GM20000 (cell line): ENCODE measurements at regions not wholly inside any gene's neighbourhood (a gene's known extent, or its start where the extent isn't known, plus 50 kb on each side); places are given as distances from the start of the nearest gene placed in this dataset.

Source experiments
- DNase-seq: peaks from one replicate; pipeline ENCODE4 v3.0.0; 2012; ENCODE audit warnings: low spot score
- TF ChIP-seq, protein P1 (sequence below): IDR thresholded peaks from 2 replicates; pipeline ENCODE4 v1.5.1; 2012; ENCODE audit warnings: mild to moderate bottlenecking, control low read depth; ENCODE audit errors: extremely low read depth, missing control alignments

DNA sequence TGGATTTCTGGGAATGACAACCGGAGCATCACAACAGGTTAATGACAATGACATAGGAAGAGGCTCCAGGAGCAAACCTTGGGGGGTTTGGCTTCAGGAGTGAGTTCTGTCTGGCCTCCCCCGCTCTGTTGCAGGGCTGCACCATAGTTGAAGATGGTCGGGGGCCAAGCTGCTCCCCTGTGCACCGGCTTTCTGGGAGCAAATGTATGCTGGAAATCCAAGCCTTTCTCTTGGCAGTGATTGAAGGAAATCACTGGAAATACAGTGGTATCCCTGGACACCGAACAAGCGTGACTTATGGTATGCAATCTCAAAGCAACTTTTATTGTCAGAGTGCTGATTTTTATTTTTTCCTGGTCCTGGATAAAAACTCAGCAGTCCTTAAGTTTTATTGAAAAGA, 251.9 kb upstream of the ZNF32 start:
- TF ChIP-seq, protein P1, sequence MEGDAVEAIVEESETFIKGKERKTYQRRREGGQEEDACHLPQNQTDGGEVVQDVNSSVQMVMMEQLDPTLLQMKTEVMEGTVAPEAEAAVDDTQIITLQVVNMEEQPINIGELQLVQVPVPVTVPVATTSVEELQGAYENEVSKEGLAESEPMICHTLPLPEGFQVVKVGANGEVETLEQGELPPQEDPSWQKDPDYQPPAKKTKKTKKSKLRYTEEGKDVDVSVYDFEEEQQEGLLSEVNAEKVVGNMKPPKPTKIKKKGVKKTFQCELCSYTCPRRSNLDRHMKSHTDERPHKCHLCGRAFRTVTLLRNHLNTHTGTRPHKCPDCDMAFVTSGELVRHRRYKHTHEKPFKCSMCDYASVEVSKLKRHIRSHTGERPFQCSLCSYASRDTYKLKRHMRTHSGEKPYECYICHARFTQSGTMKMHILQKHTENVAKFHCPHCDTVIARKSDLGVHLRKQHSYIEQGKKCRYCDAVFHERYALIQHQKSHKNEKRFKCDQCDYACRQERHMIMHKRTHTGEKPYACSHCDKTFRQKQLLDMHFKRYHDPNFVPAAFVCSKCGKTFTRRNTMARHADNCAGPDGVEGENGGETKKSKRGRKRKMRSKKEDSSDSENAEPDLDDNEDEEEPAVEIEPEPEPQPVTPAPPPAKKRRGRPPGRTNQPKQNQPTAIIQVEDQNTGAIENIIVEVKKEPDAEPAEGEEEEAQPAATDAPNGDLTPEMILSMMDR, result no peak
- no peak for DNase-seq

DNA sequence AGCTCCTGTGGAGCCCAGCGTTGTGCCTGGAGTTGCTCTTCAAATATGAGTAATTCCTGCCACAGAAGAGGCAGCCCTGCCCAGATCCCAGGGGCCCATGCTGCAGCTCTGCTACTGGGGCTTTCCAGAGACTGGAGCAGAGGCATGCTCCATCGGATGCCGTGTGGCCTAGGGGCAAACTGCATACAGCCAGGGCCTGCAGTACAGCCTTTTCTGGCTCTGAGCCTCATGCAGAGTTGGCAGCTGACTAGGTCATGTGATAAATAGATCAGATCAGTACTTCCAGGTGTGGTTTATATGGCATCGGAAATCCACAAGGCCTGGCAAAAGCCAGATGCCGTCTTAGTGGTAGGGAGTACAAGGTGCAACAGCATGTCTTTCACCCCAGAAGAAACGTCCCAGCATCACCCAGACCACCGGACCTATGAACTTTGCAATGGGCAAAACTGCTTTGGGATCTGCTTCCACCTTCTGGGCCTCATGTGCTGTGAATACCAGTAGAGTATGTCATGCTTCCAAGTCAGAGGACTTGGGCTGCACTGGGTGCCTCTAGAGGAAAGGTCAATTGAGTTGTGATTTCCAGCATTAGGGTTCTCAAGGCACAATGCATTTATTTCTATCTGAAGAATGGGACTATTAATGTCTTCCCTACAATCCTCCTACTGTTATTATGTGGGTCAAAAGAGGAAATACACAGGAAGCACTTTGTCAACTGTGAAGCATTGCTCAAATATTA, 250.7 kb upstream of the ZNF32 start:
- DNase-seq, result no peak

DNA sequence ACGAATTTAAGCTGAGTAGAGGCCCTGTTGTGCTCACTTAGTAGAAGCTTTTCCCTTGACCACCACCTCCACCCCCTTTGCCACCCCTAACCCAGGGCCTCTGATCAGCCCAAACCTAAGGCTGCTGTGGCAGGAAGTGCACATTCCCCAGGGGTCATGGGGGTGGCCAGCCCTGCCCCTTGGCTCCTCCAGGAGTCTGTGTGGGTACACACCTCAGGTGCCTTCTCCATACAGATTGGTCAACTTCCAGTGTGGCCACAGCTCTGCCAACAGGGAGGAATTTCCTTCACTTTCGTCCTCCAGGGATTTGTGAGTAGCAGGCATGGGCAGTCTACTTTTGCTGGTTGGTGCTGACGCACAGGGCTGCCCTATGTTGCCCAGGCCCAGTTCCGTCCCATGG, 249.9 kb upstream of the ZNF32 start:
- TF ChIP-seq, protein P1, result no peak

More for the DNA sequence above, 250.7 kb upstream of the ZNF32 start:
- TF ChIP-seq, protein P1, result no peak

DNA sequence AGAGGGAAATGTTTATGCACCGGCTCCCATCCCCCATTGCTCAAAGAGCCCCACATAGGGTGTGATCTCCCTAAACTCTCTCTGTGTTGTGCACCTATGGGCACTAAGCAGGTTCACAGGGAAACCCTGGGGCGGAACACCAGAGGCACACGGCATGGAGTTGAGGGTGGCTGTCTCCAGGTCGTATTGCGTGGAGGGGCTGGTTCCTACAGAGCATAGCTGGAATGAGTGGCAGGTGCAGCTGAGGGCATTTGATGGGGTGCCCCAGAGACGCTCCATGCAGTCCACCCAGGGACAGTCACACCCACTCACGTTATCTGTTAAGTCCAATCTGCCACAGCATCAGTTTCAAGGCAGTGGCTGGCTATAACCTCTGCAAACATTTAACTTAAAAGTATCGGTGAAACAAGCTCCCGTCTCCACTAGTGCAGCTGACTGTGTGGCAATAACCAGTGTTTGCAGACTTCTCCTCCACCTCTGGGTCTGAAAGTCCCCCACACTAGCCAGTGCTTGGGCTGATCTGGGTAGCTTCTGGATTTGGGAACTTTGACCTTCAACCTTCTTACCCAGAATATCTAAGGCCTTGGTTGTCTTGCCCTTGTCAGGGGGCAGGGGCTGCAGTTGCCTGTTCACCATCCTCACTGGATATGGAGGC, 249.2 kb upstream of the ZNF32 start:
- TF ChIP-seq, protein P1, result no peak
- no peak for DNase-seq

More for the DNA sequence above, 249.9 kb upstream of the ZNF32 start:
- no peak for DNase-seq

DNA sequence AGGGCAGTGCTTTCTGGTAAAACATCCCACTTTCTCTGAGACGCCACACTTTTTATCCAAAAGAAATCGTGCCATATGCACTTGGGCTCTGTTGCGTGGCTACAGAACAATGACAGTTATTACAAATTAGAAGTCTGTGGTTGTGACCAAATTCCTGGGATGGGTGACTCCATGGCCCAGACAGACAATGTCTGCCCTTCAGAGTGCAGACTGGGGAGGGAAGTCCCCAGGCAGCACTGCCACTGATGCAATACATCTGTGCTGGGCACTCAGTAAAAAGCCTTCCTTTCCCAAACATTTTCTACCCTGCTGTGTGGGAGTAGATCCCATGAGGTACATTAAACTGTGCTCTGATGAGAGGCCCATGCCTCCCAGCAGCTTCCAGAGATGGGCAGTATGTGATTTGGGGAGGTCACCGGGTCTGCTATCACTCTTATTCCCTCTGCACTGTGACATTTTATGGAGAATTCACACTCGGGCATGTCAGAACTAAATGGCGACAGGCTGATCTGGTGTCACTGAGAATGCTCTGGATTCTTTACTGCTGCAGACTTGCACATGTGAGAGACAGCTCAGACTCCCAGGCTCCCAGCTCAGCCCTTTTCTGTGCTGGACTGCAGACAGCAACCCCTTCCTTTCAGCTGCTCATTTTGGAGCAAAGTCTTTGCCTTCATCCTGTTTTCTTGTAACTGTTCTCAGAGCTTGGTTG, 243.5 kb upstream of the ZNF32 start:
- TF ChIP-seq, protein P1, result no peak
- no peak for DNase-seq

DNA sequence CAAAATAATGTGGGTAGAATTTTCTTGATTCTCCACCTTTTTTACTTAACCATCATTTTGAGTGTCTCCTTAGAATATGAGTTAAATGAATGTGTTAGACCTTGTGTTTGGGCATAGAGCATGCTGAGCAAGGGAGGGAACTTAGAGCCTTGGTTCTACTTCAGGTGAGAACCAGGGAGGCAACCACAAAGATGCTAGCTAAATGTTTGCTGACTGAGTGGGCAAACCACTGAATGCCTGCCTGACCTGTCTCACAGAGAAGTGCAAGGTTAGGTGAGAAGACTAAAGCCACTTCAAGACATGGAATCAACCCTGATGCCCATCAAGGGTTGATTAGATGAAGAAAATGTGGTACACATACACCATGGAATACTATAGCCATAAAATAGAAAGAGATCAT, 242.6 kb upstream of the ZNF32 start:
- TF ChIP-seq, protein P1, result no peak
- DNase-seq, result no peak

DNA sequence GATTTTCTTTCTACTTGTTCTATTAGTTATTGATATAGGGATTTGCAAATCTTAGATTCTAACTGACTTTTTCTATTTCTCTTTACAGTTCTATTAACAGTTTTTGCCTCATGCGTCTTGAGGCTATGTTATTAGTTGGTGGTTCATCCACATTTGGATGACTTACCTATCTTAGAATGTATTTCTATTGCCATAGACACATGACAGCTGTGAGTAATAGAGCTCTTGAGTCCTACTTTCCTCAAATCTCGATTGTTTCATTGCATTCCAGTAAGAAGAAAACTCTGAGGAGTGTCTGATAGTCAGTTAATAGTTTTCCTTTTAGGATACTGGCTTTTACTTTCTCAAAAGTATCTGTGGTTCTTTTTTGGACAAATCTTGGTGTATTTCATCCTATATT, 241.4 kb upstream of the ZNF32 start:
- TF ChIP-seq, protein P1, result no peak
- DNase-seq, result no peak
